HepG2 (cell line): ENCODE measurements at regions not wholly inside any gene's neighbourhood (a gene's known extent, or its start where the extent isn't known, plus 50 kb on each side); places are given as distances from the start of the nearest gene placed in this dataset.

Experiments
- AKNA ChIP-seq: sonication (generic); formaldehyde crosslinking; IDR thresholded peaks from 2 replicates; pipeline ENCODE4 v1.4.0; 2020; ENCODE audit warnings: missing genetic modification reagents, borderline replicate concordance
- ASH2L ChIP-seq: fragments of 300-600, 200-600 bp; sonication (generic); IDR thresholded peaks from 2 replicates; pipeline ENCODE4 v1.7.0; 2017; ENCODE audit warnings: low read depth, mild to moderate bottlenecking, moderate library complexity, mixed read lengths, low read length; ENCODE audit not compliant: insufficient read length
- BRD4 ChIP-seq: sonication (generic); formaldehyde crosslinking; IDR thresholded peaks from 2 replicates; pipeline ENCODE4 v1.4.0; 2020; ENCODE audit warnings: missing genetic modification reagents
- CCDC6 ChIP-seq: sonication (generic); formaldehyde crosslinking; IDR thresholded peaks from 2 replicates; pipeline ENCODE4 v1.8.1; 2022; ENCODE audit warnings: mild to moderate bottlenecking, missing genetic modification reagents, moderate library complexity
- GATAD1 ChIP-seq: IDR thresholded peaks from 2 replicates; pipeline ENCODE4 v1.6.1; 2016; ENCODE audit warnings: missing genetic modification reagents, missing compliant biosample characterization
- GATAD2A ChIP-seq: IDR thresholded peaks from 2 replicates; pipeline ENCODE4 v1.6.1; 2016
- JUNB ChIP-seq: sonication (generic); formaldehyde crosslinking; IDR thresholded peaks from 2 replicates; pipeline ENCODE4 v1.8.0; 2022; ENCODE audit warnings: missing genetic modification reagents, mild to moderate bottlenecking, borderline replicate concordance
- KAT8 ChIP-seq: IDR thresholded peaks from 2 replicates; pipeline ENCODE4 v1.6.1; 2016; ENCODE audit warnings: missing genetic modification reagents, missing compliant biosample characterization
- KLF9 ChIP-seq: IDR thresholded peaks from 2 replicates; pipeline ENCODE4 v1.6.1; 2016; ENCODE audit warnings: low read depth
- MTA1 ChIP-seq: sonication (generic); formaldehyde crosslinking; IDR thresholded peaks from 2 replicates; pipeline ENCODE4 v1.4.0; 2020; ENCODE audit warnings: missing genetic modification reagents, mild to moderate bottlenecking, borderline replicate concordance
- NAIF1 ChIP-seq: sonication (generic); formaldehyde crosslinking; IDR thresholded peaks from 2 replicates; pipeline ENCODE4 v1.5.0; 2020; ENCODE audit warnings: mild to moderate bottlenecking, missing genetic modification reagents, borderline replicate concordance
- NFIC ChIP-seq: IDR thresholded peaks from 2 replicates; pipeline ENCODE4 v1.6.1; 2012; ENCODE audit warnings: mild to moderate bottlenecking, low read length, inconsistent platforms
- NR2F6 ChIP-seq, 2 experiments: IDR thresholded peaks; 2 replicates each; pipeline ENCODE4 v1.6.1; 2016; ENCODE audit warnings: antibody characterized with exemption in 1 of 2, mild to moderate bottlenecking in 1 of 2
- POLR2A ChIP-seq, 2 experiments: IDR thresholded peaks; 2 replicates each; pipeline ENCODE4 v1.6.1; 2011; ENCODE audit warnings: low read depth in 2 of 2, low read length in 2 of 2, mild to moderate bottlenecking in 1 of 2, moderate library complexity in 1 of 2; ENCODE audit not compliant: insufficient read depth in 1 of 2
- REL ChIP-seq: sonication (generic); formaldehyde crosslinking; conservative IDR thresholded peaks from 2 replicates; pipeline ENCODE4 v1.8.0; 2022; ENCODE audit warnings: mild to moderate bottlenecking, missing genetic modification reagents, moderate library complexity
- SOX13 ChIP-seq, 3 experiments: fragments of 450-650 bp in 1 of 3; sonication (generic) in 1 of 3; formaldehyde crosslinking in 1 of 3; IDR thresholded peaks in 2 of 3; conservative IDR thresholded peaks in 1 of 3; 2 replicates each; pipeline versions ENCODE4 v1.5.0 to v1.6.1; 2016 to 2020; ENCODE audit warnings: antibody characterized with exemption in 1 of 3, mild to moderate bottlenecking in 1 of 3, missing compliant biosample characterization in 1 of 3, missing genetic modification reagents in 1 of 3, moderate library complexity in 1 of 3
- SP4 ChIP-seq: sonication (generic); formaldehyde crosslinking; IDR thresholded peaks from 2 replicates; pipeline ENCODE4 v1.8.1; 2023; ENCODE audit warnings: mild to moderate bottlenecking, missing genetic modification reagents
- TOPORS ChIP-seq: sonication (generic); formaldehyde crosslinking; IDR thresholded peaks from 2 replicates; pipeline ENCODE4 v1.8.0; 2023; ENCODE audit warnings: mild to moderate bottlenecking, missing genetic modification reagents
- ZBTB33 ChIP-seq: sonication (generic); formaldehyde crosslinking; IDR thresholded peaks from 2 replicates; pipeline ENCODE4 v1.4.0; 2020; ENCODE audit warnings: missing genetic modification reagents
- ZFY ChIP-seq: sonication (generic); formaldehyde crosslinking; IDR thresholded peaks from 2 replicates; pipeline ENCODE4 v1.4.0; 2020; ENCODE audit warnings: missing genetic modification reagents
- ZNF350 ChIP-seq: sonication (generic); formaldehyde crosslinking; IDR thresholded peaks from 2 replicates; pipeline ENCODE4 v1.4.0; 2020; ENCODE audit warnings: mild to moderate bottlenecking, low read depth, missing genetic modification reagents, borderline replicate concordance
- ZNF569 ChIP-seq: sonication (generic); formaldehyde crosslinking; IDR thresholded peaks from 2 replicates; pipeline ENCODE4 v1.5.0; 2020; ENCODE audit warnings: mild to moderate bottlenecking, missing genetic modification reagents, moderate library complexity, borderline replicate concordance
- ZNF772 ChIP-seq: sonication (generic); formaldehyde crosslinking; IDR thresholded peaks from 2 replicates; pipeline ENCODE4 v1.5.0; 2020; ENCODE audit warnings: mild to moderate bottlenecking, missing genetic modification reagents
- TF ChIP-seq, protein P1 (sequence below): sonication (generic); formaldehyde crosslinking; IDR thresholded peaks from 2 replicates; pipeline ENCODE4 v1.5.0; 2020; ENCODE audit warnings: missing genetic modification reagents, mild to moderate bottlenecking, borderline replicate concordance

GRCh38 chr1:67534627-67535065 lies 104.4 kb upstream of the SERBP1 start (continued):
- TF ChIP-seq NFIC (peak; percentile 99), AKNA (CRISPR knock-in tag) (no peak), KAT8 (peak; percentile 84), MTA1 (CRISPR knock-in tag) (no peak; the same call in 1 of the 2 replicates), ZBTB33 (CRISPR knock-in tag) (peak; percentile 66; the same call in 1 of the 2 replicates), POLR2A (IDR thresholded peaks at IDR 0.05; ENCODE audit: insufficient read depth in 1 of 2, low read depth in 2 of 2, low read length in 2 of 2) (peak; percentile 38 to 50; a peak in 2 of 4 replicates), KLF9 (CRISPR knock-in tag) (no peak), REL (no peak), BRD4 (CRISPR knock-in tag) (no peak), ZNF569 (CRISPR knock-in tag) (no peak), ZFY (CRISPR knock-in tag) (no peak), ZNF772 (CRISPR knock-in tag) (peak; percentile 84), CCDC6 (CRISPR knock-in tag) (no peak; the same call in 1 of the 2 replicates), TOPORS (CRISPR knock-in tag) (0 out of 2 replicates have a peak, but pooled peaks have one; percentile 54), GATAD1 (CRISPR knock-in tag) (peak; percentile 62), SOX13 (IDR thresholded peaks at IDR 0.05) (peak; percentile 96), SOX13 (CRISPR knock-in tag; conservative IDR thresholded peaks at IDR 0.05 in 1 of 2, IDR thresholded peaks at IDR 0.05 in 1 of 2) (peak in 1 of 2 experiments; percentile 99; a peak in 2 of 4 replicates), NR2F6 (IDR thresholded peaks at IDR 0.05) (peak; percentile 100), NR2F6 (CRISPR knock-in tag; IDR thresholded peaks at IDR 0.05) (peak; percentile 99), ASH2L (peak; percentile 84), JUNB (CRISPR knock-in tag) (peak; percentile 97), ZNF350 (no peak), NAIF1 (CRISPR knock-in tag) (0 out of 2 replicates have a peak, but pooled peaks have one; percentile 55), SP4 (CRISPR knock-in tag) (peak; percentile 43; the same call in 1 of the 2 replicates), GATAD2A (CRISPR knock-in tag) (peak; percentile 94)
- TF ChIP-seq, protein P1, sequence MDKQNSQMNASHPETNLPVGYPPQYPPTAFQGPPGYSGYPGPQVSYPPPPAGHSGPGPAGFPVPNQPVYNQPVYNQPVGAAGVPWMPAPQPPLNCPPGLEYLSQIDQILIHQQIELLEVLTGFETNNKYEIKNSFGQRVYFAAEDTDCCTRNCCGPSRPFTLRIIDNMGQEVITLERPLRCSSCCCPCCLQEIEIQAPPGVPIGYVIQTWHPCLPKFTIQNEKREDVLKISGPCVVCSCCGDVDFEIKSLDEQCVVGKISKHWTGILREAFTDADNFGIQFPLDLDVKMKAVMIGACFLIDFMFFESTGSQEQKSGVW (CRISPR knock-in tag): no peak
